ENCODE measurements at regions not wholly inside any gene's neighbourhood (a gene's known extent, or its start where the extent isn't known, plus 50 kb on each side); places are given as distances from the start of the nearest gene placed in this dataset.
A peak's percentile ranks its signal among the peaks of the same experiment; 100 is the strongest.
"Not testable (repeated sequence)": the region's sequence is repeated elsewhere in the genome, so short reads cannot be mapped to it uniquely, and the experiment has no call there.

DNA sequence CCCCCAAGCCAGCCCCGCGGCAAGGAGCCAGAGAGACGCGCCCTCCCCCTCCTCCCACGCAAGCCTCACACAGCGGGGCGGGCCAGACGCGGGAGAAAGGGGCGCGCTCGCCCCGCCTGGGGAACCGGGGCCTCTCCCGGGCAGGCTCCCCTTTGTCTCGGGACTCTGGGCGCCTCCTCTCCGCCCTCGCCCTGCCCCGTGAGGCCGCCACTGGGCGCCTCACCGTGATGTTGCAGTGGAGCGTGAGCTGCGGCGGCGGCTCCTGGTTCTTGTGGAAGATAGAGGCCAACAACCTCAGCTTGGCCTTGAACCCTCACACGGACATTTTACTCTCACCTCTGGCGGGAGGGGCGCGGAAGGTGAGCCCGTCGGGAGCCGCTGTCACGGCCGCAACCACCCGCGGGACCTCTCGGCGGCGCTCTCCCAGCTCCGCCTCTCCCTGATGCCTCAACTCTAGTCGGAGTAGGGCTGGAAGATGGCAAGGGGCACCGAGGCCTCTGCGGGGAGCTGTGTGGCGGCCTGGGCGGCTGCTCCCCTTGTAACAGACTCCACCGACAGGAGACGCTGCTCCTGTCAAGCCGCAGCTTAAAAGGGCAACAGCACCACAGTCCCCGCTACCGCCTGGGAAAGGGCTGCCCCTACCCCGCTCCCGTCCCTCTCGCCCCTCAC is 179.2 kb upstream of the ZSCAN2 start:
- DNase-seq (ENCODE audit: low read depth) = not testable (repeated sequence)

DNA sequence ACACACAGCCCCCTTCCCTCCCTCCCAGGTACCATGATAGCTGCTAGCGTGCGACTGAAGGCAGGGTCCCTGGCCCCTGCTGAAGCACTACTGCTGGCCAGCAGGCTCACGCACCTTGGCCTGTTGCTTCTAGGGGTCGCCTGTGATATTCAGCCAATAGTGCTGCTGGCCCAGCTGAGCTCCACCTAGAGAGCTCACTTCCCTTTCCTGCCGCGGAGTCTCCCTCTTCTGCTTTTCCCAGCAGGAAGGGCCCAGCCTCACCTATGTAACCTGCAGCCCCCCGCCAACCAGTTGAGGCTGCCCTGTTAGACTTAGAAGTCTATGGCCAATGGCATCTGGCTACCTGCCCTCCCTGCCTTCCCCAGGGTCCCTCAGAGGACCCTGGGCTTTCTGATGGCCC is 175.5 kb upstream of the ZSCAN2 start:
- not testable (repeated sequence) for DNase-seq (ENCODE audit: low read depth)

DNA sequence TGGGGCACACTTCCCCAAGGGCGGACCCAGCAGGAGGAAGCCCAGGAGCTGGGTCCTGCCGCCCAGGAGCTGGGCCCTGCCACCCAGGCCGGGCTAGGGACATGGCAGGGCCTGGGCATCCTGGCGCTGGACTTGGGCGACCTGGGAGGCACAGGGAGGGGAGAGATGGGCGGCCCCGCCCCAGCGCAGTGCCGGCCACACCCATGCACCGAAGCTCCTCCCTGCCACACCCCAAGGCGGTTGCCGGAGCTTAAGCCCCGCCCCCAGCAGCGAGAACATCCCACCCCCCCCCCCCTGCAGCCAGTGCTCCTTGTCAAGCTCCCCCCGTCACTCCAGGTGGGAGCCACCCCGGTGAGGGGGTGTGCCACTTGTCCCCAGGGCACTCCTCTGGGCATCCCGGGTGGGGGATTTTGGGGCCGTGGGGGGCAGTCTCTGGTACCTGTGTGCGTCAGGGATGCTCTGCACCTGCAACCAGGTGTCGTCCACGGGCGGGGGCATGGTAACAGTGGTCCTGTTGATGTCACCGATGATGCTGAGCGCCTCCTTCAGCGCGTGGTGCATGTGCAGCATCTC is 127.4 kb upstream of the ZSCAN2 start:
- not testable (repeated sequence) for DNase-seq (ENCODE audit: low read depth)

DNA sequence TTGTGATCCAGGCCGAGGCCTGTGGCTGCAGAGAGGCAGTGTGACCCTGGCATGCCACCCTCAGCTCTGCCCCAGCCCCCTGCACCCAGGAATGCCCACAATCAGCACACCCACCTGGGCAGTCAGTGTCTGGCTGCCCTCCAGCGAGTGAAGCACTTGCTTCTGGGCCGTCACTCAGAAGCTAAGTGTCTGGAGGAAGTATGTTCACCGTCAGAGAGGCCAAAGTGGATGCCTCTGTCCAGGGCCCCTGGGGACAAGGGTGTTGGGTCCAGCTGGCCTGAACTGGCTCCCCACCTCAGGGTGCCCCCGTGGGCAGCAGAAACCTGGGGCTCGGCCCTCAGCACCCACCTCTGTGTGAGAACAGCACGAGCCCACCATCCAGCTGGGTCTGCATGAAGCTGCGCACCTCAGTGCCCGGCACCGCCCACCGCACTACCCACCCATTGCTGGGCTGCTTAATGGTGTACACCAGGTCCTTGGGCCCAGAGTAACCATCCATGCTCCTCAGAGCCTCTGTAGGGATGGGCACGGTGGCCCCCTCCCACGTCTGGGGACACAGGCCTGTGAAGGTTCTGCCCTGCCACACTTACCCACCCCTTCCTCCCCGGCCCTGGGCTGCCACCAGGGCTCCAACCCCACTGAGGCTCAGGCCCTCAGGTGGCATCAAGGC is 124.3 kb upstream of the ZSCAN2 start:
- DNase-seq (ENCODE audit: low read depth) = not testable (repeated sequence)

DNA sequence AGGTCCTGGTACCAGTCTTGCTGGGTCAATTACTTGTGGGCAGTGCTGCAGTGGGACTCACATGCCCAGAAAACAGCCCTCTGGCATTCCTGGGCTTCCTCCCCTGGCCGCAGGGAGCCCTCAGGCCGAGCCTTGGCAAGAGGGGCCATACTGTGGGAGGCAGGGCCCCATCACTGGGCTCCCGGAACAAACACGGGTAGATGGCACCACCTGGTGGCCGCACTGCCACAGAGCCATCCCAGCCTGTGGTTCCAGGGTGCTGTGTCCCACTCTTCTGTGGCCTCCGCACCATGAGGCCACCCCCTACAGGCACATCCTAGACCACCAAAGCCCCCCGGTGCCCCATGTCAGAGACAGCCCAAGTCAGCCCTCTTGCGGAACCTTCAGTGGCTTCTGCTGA is 123.3 kb upstream of the ZSCAN2 start:
- DNase-seq (ENCODE audit: low read depth) = not testable (repeated sequence)

DNA sequence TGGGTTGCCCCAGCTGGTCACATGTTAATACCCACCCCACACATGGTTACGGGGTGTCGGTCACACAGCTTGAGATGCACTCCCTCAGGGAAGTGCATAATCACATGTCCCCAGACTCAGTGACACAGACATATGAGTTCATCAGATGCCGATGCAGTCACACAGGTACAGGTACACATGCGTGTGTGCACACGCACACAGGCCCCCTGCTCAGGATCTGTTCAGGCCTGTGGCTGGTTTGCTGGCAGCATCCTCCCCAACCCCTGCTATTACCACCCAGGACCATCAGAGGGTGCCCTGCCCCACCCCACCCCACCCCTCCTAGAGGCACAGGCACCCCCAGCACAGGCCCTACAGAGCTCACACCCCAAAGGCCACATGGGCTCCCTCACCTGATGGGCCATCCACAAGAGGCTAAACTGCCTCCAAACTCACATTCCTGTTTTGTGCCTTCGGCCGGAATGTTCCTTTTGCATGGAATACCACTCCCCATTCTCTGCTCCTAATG is 120.6 kb upstream of the ZSCAN2 start:
- not testable (repeated sequence) for DNase-seq (ENCODE audit: low read depth)

DNA sequence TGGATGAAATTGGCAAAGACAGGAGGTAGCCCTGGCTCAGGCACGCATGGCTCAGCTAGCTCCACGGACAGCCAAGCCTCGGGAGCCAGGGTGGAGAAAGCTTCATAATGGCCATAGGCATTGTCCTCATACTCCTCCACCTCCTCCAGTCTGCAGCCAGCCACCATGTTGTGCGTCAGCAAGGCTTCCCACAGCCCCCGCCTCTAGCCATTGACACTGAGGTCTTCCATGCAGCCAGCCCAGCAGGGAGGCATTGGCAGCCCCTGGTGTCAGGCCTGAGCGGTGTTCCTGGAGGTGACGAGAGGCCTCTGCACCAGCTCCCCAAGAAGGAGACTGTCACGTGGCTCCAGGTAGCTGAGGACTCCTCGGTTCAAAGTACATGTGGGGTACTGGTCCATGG is 117.0 kb upstream of the ZSCAN2 start:
- DNase-seq (ENCODE audit: low read depth) = not testable (repeated sequence)

DNA sequence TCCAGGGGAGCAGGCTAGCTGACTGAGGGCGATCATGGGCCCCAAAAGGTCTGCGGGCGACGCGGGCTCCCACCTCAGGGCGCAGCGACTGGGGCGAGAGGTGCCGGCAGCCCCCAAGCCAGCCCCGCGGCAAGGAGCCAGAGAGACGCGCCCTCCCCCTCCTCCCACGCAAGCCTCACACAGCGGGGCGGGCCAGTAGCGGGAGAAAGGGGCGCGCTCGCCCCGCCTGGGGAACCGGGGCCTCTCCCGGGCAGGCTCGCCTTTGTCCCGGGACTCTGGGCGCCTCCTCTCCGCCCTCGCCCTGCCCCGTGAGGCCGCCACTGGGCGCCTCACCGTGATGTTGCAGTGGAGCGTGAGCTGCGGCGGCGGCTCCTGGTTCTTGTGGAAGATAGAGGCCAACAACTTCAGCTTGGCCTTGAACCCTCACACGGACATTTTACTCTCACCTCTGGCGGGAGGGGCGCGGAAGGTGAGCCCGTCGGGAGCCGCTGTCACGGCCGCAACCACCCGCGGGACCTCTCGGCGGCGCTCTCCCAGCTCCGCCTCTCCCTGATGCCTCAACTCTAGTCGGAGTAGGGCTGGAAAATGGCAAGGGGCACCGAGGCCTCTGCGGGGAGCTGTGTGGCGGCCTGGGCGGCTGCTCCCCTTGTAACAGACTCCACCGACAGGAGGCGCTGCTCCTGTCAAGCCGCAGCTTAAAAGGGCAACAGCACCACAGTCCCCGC is 100.5 kb upstream of the ZSCAN2 start:
- peak; percentile 3 for DNase-seq (ENCODE audit: low read depth)

DNA sequence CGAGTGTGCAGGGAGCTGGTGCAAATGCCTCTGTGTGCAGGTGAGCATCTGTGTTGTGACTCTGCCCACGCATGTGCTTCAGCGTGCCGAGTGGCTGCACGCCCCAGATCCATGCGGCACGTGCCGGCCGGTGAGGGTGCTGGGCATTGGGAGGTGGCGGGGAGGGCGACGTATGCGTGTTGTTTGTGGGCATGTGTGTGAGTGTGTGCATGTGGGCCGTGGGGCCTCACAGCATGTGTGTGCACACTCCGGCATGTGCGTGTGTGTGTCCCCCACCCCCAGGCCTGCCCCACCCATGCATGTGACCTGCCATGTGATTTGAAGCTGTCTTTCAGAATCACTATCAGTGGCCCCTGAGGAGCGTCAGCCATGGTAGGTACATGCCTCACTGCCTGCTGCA is 97.7 kb upstream of the ZSCAN2 start:
- DNase-seq (ENCODE audit: low read depth) = not testable (repeated sequence)

DNA sequence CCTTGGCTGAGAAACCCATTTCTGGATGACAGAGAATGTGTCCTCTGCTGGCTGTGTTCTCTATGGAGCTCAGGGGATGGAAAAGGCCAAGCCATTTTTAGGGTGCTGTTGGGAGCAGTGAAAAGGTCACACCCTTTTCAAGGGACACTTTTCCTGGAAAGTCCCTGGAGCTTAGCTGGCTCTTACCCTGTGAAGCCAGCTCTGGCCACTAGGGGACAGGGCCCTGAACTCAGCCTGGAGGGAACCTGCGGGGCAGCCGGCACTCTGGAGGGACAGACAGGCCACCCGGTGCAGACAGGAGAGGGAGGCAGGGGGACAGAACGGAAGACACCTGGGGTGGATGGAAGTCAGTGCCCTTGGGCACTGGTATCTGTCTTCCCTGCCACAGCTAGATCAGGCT is 95.3 kb upstream of the ZSCAN2 start:
- DNase-seq (ENCODE audit: low read depth) = not testable (repeated sequence)

DNA sequence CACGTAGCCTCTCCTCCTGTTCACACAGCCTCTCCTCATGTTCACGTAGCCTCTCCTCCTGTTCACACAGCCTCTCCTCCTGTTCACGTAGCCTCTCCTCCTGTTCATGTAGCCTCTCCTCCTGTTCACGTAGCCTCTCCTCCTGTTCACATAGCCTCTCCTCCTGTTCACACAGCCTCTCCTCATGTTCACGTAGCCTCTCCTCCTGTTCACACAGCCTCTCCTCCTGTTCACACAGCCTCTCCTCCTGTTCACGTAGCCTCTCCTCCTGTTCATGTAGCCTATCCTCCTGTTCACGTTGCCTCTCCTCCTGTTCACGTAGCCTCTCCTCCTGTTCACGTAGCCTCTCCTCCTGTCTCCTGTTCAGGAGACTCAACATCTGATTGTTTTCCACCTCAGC is 88.5 kb upstream of the ZSCAN2 start:
- not testable (repeated sequence) for DNase-seq (ENCODE audit: low read depth)

DNA sequence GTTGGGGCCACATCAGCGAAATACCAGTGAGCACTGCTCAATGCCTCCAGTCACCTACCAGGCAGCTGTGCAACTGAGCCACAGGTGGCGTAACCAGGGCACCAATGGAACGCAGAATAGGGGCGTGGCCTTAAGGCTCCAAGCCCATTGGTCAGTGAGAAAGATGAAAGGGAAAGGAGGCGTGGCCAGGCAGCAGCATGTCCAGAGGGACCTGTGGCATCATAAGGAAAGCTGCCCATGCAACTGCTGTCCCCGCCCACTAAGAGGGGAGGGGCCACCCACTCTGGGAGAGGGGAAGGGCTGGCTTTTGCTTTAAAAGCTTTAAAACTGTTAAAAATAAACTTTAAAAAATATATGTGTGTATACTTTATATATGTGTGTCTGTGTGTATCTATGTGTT is 84.0 kb upstream of the ZSCAN2 start:
- DNase-seq (ENCODE audit: low read depth) = not testable (repeated sequence)

DNA sequence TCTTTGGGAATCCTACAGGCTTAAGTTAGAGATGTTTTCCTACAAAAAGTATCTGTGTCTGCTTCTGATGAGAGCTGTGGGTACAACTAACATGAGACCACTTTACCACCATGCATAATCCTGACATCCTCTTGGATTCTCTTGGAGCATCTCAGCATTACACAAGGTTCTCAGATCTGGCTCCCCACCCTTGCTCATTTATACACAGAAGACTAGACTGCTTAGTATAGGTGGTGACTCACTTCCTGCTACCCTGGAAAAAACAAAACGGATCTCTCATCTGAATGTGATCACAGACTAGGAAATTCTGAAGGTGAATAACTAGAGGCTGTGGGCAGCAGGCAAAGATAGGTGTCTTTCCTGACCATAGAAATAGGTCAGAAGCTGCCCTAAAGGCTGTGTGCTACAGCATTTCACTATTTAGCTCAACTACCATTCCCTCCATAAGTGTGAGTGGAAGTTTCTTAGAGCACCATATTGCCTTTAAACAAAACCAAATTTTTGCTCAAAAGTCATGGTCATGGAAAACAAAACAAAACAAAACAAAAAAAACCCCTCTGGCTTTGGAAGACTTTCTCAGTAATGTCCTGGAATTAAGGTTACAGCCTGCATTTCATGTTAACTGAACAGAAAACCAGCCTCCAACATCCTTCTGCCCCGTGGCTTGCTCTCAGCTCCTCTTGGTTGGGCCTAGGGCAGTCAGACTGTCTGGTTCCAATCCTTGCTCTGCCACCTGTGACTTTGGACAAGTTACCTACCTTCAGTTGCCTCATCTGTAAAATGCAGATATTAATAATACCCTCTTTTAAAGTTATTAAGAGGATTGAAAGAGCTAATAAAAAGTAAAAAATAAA is 75.1 kb upstream of the ZSCAN2 start:
- DNase-seq (ENCODE audit: low read depth) = not testable (repeated sequence)

DNA sequence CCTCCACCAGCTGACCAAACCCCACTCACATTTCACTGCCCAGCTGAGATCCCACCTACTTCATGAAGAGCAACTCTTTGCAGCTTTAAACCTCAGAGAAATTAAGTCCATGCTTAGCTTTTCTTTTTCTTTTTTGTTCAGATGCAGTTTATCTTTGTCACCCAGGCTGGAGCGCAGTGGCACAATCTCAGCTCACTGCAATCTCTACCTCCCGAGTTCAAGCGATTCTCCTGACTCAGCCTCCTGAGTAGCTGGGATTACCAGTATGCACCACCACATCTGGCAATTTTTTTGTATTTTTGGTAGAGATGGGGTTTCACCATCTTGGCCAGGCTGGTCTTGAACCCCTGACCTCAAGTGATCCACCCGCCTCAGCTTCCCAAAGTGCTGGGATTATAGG is 70.1 kb upstream of the ZSCAN2 start:
- not testable (repeated sequence) for DNase-seq (ENCODE audit: low read depth)

DNA sequence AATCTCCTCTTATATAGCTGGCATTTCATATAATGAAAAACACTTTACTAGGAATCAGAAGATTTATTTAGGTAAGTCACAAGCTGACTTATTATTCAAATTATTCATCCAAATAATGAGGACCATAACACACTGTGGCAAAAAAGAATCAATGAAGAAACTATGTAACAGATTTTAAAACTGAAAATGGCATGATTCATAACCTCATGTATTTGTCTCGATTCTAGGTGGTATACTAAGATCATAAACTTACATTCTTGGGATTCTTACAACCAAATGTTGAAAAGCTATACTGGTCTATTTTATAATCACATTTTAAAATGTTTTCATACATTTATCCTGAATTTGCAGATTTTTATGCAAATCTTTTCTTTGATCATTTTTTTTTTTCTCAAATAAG is 69.6 kb upstream of the ZSCAN2 start:
- DNase-seq (ENCODE audit: low read depth) = not testable (repeated sequence)

DNA sequence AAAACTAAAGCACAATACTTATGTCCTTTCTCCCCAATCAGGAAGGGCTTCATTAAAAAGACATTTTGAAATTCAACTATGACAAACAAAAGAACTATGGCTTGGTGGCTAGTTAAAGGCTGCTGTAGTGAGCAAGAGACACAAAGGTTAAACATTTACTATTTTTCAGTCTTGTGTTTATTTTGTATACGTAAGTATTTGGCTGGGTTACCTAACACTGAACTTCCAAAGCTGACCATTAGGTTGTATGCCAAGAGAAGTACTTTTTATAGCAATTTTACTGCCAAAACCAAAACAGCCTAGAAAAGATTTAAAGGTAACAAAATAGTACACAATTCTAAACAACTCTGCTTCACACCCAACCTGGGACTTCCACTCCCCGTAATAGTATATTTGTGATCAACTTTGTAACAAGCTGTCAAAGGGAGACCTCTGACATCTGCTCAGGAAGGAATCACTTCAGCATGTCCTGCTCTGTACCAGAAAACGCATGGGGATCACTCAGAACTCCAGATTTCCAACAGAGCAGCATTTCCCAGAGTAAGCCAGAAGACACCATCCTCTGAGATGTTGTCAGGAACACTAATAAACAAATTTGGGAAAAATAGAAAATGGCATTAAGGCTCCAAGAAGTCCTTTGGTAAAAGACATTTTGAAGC is 69.0 kb upstream of the ZSCAN2 start:
- DNase-seq (ENCODE audit: low read depth) = not testable (repeated sequence)

DNA sequence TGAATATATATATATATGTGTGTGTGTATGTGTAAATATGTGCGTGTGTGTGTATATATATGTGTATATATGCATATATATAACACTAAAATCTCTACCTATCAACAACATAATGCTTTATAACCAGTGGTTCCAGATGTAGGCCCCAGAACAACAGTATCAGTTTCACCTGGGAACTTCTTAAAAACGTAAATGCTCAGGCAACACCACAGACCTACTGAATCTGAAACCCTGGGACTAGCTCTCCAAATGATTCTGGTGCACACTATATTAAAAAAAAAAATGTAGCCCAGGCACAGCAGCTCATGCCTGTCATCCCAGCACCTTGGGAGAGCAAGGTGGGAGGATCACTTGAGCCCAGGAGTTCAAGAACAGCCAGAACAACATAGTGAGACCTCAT is 67.1 kb upstream of the ZSCAN2 start:
- not testable (repeated sequence) for DNase-seq (ENCODE audit: low read depth)

DNA sequence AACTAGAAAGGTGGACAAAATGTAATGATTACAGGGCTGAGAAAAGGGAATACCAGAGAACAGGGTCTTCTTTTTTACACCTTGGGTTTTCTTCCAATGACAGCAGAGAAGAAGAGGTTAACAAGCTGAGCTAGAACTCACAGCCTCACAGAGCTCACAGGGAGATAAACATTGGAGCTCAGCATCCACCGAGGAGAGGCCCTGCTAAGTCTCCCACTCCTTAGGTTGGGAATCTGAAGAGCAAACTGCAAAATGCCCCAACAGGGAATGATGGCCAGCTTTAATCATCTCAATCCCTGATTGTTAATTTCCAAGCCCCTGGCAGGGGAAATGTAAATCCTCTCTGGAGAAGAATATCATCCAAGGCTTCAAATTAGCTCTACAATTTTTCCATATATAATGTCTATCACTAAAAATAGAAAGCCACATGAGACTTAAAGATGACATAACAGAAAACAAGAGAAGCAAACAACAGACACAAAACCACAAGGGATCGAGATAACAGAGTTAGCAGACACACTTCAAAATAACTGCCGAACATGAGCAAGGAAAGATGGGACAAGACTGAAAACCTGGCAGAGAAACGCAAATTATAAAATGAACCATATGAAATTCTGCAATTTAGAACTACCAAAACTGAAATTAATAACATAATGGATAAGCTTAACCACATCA is 66.1 kb upstream of the ZSCAN2 start:
- not testable (repeated sequence) for DNase-seq (ENCODE audit: low read depth)

DNA sequence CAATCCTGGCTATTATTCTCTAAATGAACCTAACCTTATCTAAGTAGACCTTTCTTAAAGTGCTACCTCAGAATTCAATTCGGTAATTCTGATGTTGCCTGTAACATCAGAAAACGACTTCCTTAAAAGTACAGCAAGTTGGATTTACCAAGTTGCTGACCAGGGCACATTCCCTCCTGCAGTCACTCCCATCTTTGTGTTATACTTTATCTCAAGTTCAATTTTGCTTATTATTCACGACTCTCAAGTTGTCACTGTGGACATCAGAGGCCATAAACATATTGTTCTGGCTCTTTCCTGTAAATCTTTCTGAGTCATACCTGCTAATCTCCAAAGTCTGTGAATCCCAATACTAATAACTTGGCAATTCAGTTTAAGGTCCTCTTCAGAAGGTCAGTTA is 64.6 kb upstream of the ZSCAN2 start:
- not testable (repeated sequence) for DNase-seq (ENCODE audit: low read depth)

DNA sequence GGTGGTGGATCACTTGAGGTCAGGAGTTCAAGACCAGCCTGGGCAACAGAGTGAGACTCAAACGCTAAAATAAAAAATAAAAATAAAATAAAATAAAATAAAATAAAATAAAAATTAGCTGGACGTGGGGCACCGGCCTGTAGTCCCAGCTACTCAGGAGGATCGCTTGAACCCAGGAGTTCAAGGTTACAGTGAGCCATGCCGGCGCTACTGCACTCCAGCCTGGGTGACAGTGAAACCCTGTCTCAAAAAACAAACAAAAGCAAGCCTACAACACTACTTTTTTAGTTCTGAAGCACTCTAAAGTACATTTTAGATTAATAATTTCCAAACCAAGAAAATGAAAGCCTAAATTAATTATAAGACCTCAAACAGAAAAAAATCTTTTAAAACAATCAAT is 56.2 kb upstream of the ZSCAN2 start:
- DNase-seq (ENCODE audit: low read depth) = not testable (repeated sequence)

Measured in stimulated activated CD8-positive, alpha-beta memory T cell treated with anti-CD3 and anti-CD28 coated beads, Interleukin-15, amount 100 ng/mL, for 24 hours (primary cell).